GM18505 (cell line): ENCODE measurements at regions not wholly inside any gene's neighbourhood (a gene's known extent, or its start where the extent isn't known, plus 50 kb on each side); places are given as distances from the start of the nearest gene placed in this dataset.
"Not testable (repeated sequence)": the region's sequence is repeated elsewhere in the genome, so short reads cannot be mapped to it uniquely, and the experiment has no call there.

ENCODE experiments used
- ATAC-seq: cut with Tn5 transposase; IDR thresholded peaks from one replicate; pipeline ENCODE4 v1.9.1; 2021; ENCODE audit not compliant: unreplicated experiment
- POLR2A ChIP-seq: IDR thresholded peaks from 4 replicates; pipeline ENCODE4 v1.6.1; 2011; ENCODE audit warnings: borderline replicate concordance; ENCODE audit not compliant: insufficient read depth, insufficient read length; ENCODE audit errors: extremely low read depth

DNA sequence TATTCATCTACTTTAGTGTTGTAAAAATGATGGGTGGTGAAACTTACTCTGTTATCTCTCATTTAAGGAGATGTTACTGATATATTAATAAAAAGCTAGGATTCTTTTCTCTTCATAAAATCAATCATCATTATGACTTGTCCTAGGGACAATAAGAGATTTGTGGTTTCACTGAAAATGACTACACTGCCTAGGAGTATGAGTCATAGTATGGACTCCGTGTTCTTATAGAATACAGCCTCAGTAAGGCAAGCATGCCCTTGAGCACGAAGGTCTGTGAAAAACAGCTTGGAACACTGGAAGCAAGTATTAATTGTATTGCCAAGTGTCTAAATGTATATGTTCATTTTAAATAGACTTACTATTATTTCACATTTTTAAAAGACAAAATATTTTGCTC is 749.2 kb upstream of the PCDH15 start:
- no peak for TF ChIP-seq POLR2A
- ATAC-seq, result no peak

DNA sequence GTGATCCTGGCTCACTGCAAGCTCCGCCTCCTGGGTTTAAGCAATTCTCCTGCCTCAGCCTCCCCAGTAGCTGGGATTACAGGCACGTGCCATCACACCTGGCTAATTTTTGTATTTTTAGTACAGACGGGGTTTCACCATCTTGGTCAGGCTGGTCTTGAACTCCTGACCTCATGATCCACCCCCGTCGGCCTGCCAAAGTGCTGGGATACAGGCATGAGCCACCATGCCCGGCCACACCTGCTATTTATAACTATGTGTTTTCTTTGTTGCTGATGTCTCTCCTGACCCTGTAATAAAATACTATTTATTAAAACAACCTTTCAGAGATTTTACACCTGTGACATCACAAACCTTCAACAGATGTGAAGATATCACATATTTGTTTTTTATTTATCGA is 736.5 kb upstream of the PCDH15 start:
- not testable (repeated sequence) for ATAC-seq

DNA sequence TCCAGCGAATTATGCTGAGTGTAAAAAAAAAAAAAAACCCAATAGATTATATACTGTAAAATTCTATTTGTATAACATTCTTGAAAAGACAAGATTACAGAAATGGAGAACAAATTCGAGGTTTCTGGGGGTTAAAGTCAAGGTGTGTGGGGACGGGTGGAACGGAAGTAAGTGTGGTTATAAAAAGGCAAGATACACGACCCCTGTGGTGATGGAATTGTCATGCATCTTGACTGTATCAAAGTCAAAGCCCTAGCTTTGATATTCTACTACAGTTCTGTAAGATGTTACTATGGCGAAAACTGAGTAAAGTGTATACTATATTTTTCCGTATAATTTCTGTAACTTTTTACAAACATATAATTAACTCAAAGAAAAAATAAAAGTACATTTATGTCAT is 718.2 kb upstream of the PCDH15 start:
- no peak for ATAC-seq
- no peak for TF ChIP-seq POLR2A

DNA sequence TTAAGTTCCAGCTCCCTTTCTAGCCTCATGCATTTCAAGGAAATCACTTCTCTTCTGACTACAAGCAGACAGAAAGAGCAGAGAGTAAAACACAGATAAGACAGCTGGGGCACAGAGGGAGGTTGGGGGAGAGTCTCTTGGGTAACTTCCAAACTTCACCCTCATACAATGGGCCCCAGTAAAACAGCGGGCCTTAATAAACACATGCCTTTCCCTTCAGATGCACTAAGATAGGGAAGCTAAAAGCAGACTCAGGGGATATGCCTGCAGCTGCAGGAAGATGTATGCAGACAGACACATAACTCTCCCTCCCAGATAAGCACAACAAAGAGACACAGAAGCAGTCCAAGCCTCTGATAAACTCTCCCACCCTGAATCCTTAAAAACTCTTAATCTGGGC is 717.4 kb upstream of the PCDH15 start:
- not testable (repeated sequence) for ATAC-seq

DNA sequence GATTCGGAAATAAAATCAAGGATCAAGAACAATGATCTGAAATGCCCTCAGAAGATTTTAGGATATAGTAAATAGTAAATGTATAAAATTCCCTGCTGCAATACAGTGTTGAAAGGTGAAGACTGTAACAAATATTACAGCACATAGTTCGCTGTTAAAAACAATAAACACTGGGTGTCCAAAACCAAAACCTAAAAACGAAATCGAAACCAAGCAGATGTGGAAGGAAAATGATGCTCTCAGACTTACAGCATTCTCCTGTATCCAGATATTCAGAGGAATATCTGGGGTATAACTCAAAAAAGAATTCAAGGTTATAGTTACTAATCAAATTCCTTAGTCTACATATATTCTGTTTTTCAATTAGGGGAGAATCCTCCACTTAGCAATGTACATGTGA is 708.1 kb upstream of the PCDH15 start:
- no peak for ATAC-seq
- no peak for TF ChIP-seq POLR2A

DNA sequence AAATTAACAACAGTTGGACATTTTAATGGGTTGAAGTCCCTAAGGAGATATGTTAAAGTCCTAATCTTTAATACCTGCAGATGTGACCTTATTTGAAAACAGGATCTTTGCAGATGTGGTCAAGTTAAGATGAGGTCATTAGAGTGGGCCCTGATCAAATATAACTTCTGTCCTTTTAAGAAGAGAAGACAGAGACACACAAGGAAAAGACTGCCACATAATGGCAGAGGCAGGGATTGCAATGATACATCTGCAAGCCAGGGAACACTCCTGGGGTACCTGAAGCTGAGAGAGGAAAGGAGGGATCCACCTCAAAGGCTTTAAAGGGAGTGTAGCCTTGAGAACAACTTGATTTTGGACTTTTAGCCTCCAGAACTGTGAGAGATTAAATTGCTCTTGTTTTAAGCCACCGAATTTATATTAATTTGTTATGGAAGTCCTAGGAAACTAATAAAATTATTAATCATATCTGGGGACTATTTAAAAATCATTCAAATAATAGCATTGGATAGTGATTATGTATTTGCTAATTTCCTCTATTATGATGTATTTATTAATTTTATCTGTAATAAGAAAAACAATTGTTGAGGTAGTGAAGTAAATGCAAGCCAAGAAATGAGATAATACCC is 700.0 kb upstream of the PCDH15 start:
- TF ChIP-seq POLR2A, result no peak
- peak; percentile 86 for ATAC-seq

DNA sequence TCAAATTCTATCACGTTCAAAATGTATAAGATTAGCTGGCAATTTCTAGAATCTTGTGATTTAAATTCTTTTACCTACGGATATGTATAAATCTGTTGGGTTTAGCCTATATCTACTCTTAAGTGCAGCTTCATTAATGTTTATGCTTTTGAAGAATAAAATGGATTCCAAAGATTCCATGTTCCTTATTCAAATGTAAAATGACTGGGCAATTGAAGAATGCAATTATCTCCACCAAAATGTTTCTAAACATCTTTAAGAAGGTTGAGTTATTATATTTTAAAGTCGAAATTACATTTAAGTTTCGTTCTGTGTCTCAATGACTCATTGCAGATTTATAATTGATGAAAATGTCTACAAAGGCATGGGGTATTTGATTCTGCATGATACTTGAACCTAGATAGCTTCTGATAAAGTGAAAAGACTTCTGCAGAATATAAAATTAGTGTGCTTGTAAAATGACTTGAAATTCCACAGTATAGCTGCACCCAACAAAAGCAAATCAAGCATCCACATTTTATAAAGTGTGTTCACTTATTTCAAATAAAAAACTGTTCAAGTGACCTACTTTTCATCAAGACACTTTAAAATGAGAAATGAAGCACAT is 697.0 kb upstream of the PCDH15 start:
- TF ChIP-seq POLR2A, result no peak
- no peak for ATAC-seq

DNA sequence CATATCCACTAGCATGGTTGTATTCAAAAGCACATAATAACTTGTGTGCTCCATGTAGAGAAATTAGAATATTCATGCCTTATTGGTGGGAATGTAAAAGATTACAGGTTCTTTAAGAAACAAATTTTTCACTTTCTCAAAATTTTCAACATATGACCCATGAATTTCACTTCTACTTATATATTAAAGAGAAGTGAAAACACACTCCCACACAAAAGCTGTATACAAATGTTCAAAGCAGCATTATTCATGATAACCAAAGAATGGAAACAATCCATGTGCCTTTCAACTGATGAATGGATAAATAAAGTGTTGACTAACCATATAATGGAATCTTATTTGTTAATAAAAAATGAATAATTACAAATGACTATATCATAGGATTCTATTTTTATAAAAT is 694.5 kb upstream of the PCDH15 start:
- TF ChIP-seq POLR2A, result no peak
- no peak for ATAC-seq

DNA sequence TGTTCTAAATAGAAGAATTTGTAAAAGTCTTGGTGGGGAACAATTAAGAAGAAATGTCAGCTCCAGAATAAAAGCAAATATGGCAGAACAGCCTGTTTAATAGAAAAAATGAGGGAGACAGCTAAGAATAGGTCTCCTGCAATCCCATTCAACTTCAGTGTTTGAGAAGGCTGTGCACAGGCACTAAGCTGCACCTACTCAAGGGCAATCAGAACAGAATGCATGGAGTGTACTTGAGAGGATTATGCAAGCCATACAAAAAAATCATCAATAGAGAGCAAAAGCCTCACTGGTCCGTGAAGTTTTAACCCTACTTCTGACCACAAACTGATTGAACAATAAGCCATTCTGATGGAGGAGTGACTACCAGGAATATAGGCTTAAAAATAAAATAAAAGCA is 690.7 kb upstream of the PCDH15 start:
- TF ChIP-seq POLR2A, result no peak
- no peak for ATAC-seq

DNA sequence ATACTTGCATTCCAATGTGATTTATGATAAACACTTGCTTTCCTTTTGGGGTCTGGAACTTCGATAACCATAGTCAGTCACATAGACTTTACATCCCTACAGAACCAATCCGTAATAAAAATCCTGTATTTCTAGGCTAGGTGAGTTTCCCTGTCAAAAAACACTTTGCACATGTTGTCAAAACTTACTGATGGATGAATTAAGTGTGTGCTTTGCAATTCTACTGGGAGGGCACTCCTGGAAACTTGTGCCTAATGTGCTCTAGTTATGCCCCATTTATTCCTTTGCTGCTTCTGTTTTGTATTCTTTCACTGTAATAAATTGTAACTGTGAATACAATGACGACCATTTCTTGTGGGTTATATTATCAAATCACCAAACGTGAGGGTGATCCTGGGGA is 684.8 kb upstream of the PCDH15 start:
- no peak for ATAC-seq

DNA sequence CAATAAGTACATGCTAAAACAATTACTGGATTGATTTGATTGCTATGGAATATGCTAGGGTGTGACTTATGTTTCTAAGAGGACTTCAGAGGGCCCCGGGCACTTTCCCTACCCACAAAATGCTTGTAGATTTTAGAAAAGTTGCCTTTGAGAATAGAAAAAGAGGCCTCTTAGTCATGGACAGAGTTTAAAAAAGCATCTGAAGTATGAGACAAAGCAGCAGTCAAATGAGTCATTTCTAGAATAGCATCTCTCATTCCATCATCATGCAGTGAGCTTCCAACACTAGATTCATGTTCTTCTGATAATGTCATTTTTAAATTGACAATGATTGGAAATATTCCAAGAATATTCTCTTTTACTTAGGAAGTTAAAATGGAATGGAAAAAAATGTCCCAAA is 675.1 kb upstream of the PCDH15 start:
- ATAC-seq, result no peak
- TF ChIP-seq POLR2A, result no peak

More for the DNA sequence above, 684.8 kb upstream of the PCDH15 start:
- no peak for TF ChIP-seq POLR2A

DNA sequence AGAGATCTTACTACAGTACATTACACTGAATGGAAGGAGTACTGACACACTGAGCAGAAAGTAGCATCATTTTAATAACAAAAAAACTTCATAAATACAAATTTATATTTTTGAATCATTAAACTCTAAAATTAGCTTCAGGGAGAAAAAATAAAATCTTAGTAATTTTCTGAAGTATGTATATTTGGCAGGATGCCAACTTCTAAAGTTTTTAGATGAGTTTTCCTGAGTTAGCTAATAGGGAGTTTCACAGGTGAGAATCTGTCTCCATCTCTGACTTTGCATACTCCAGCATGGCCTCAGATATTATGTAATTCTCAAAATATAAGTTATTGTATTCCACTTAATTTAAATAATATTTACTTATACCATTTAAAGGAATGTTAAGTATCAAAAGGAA is 673.2 kb upstream of the PCDH15 start:
- no peak for ATAC-seq
- TF ChIP-seq POLR2A, result no peak

DNA sequence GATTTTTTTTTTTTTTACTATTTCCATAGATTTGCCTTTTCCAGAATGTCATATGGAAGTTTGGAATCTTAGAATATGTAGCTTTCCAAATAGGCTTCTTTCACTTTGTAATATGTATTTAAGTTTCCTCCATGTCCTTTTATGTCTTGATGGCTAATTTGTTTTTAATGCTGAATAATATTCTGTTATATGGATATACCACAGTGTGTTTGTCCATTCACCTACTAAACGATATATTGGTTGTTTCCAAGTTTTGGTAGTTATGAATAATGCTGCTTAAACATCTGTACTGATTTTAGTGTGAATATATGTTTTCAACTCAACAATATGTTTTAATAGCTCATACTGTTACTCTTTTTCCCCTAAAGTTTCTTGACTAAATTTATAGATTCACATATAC is 669.8 kb upstream of the PCDH15 start:
- TF ChIP-seq POLR2A, result no peak

DNA sequence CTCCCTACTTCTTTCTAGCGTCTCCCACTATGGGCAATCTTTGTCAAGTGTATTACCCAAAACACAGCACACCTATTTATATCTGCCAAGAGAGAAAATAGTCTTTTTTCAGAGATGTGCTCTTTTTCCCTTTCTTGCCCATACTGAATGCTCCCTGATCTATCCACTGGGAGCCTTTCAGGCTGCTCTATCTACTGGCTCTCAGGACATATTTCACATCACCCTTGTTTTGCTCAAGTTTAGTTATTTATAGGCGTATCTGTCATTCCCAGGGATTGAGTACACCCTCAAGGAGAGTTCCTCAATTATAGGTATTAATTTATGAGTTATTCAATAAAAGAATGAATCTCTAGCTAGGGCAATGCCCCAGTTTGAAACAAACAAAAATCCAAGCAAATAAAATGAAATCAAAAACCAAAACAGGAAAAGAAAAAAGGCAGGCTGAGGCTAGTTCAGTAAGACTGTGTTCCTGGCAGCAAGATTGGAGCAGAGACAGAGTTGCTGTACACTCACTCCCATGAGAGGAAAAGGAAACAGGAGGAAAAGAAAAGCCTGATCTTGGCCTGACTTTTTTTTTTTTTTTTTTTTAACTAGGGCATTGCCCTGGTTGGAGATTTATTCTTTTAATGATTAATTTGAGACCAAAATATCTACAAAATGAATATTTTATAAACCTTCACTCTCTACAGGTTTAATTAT is 665.9 kb upstream of the PCDH15 start:
- no peak for TF ChIP-seq POLR2A
- no peak for ATAC-seq

More for the DNA sequence above, 669.8 kb upstream of the PCDH15 start:
- ATAC-seq, result no peak
